HG03064 (cell line): ENCODE measurements at regions not wholly inside any gene's neighbourhood (a gene's known extent, or its start where the extent isn't known, plus 50 kb on each side); places are given as distances from the start of the nearest gene placed in this dataset.

ENCODE experiments used
- ATAC-seq: cut with Tn5 transposase; IDR thresholded peaks from one replicate; pipeline ENCODE4 v1.9.1; 2021; ENCODE audit warnings: low read depth; ENCODE audit not compliant: unreplicated experiment

DNA sequence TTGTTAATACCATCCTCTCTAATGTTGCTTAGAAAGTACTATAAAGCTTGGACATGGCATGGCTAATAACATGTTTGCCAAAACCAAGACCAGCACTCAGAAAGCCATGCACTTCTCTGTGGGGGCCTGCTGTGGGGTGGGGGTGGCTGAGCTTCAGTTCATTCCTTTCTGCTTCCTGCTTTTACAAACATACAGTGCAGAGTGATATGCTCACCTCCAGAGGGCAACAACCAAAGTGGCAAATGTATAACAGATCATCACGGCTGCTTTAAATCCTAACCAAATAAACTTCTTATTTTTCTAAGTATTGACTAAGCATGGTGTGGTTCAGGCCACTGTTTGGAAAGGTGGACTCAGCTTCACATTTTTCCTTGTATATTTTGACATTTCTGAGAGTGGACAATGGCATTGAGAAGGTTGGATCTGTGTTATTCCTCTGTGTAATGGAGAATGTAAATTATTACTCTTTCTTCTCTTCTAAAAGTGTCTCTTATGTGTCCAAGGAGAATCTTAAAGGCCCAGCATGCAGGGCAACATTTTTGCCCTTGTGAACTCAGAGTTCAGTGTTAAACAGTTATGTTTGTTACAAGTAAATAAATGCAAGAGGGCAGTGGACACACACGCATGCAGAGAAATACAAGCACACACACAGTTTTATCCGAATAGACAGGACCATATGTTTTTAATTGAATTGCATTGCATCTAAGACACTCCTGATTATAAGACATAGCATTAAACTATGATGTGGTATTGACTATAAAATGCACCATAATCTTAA lies 186.1 kb downstream of the HERPUD2 start:
- ATAC-seq = no peak

DNA sequence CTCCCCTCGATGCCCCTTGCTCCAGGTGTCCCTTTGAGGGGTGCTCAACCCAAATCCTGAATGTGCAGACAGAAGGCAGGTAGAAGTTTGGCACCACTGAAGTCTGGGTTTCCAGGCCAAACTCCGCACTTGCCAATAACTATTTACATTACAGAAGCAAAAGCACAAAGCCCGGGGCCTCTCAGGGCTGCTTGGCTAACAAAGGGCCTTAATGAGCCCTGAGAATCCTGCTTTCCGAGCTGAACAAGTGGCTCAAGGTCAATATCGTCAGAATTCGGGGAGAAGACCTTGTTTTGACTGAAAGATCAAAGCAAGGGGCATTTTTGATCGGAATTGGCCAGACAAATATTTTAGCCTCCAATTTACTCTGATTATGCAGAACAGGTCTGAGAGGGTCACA lies 189.9 kb downstream of the HERPUD2 start:
- ATAC-seq = no peak

DNA sequence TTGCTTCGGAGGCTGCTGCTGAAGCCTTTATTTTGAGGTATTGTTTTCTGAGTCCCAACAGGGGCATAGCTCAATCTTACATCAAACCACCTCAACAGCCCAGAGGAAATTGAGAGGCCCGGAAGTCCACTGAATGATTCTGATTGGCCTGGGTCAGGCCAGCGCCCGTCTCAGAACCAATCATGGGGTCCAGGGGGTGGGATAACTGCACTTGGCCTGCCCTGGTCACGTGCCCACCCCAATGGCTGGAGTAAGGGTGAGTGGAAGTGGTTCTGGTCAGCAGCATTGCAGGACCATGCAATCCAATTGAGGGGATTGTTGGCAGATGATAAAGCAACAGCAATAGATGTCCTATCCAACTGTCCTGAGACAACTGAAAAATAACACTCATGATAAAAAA lies 190.6 kb downstream of the HERPUD2 start:
- ATAC-seq = no peak

DNA sequence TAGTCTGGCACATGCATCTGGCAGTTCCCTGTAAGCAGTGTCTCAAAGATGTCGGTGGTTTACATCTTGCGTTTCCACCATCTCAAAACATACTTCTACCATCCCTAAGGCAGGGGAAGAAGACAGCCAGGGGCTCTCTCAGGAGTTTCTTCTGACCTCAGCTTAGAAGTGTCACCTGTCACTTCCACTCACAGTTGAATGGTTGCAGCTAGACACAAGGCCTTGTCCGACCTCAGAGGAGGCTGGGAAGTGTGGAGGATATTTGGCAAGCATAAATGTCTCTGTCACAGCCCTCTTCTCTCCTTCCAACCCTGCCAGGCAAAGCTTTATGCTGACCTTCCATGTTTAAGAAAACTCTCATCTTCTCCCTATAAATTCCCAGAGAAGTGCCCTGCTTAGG lies 193.3 kb downstream of the HERPUD2 start:
- no peak for ATAC-seq

DNA sequence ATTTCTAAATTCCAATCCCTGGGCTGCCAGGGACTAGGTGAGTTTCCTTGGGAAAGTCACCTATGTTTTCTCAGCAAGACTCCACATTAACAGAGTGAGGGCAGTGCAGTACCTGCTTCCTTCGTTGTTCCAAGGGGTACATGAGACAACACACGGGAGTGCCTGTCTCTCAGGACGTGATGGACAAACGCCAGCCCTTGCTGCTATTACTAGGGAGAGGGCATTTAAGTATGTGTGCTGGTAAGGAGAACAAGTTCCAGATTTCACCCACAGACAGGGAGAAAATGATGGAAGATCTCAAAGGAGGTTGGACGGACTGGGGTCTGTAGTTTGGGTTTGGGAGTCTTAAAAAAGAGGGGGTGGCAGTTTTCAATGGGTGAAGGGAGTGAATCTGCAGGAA lies 195.7 kb downstream of the HERPUD2 start:
- no peak for ATAC-seq

DNA sequence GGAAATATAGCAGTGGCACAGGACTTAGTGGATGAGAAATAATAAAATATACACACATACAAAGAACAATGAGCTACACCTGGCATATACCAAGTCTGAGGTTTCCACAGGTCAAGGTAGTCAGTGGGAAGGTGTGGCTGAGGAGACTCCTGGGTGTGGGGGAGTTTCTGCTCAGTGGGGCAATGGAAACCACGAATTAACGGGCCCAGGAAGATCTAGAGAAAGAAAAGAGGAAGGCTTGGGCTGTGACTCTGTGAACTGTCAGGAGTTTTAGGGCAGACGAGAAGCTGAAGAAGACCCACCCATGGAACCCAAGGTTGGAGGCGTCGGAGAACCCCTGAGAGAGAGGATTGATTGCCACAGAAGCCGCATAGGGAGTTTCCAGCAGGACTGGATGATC lies 196.5 kb downstream of the HERPUD2 start:
- no peak for ATAC-seq

DNA sequence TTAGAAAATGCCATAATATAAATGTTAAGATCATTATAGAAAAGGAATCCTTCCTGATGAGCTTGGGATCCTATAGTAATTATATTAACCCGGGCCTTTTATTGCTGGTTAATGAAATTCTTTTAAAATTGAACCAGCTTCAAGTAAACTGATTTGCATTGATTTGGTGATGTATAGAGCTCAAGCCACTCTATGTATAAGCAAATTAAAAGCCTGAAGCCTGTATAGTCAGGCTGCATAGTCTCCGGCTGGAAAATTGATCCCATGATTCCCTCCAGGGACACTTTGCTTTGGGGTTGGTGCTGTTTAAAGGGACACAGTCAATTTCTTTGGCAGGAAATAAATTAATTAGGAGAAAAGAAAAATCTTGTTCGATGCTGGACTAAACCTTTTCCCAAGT lies 199.1 kb downstream of the HERPUD2 start:
- no peak for ATAC-seq

DNA sequence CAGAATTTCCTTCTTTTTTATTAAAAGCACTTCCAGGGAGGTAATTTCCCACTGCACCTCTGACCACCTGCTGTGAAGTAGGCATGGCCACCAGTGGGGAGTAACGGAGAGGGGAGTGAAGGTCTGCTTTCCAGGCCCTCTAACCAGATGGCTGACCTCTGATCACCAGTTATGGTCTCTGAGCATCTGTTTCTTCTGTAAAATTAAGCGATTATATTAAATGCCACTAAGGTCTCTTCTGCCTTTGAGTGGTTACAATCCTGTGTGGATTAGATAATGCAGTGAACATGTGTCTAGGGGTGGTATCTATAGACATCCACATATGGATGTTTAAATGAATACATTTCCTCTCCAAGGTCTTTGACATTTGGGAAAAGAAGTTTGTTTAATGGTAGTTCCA lies 199.6 kb downstream of the HERPUD2 start:
- no peak for ATAC-seq

DNA sequence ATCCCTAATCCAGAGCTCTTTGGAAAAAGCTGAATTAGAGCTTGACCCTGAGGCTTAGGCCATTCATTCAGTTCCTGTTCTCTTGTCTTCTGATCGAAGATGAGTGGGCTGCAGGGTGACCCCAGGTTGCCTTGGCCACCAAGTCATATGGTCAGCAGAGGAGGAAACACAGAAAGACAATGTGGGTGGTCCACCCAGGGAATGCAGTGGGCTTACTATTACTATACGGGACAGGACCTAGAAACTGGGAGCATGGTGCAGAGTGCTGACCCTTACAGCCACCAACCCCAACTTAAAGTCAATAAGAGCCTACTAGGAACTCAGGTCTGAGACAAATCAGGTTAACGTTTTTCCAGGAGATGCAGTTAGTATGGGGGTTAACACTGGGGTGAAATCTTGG lies 200.5 kb downstream of the HERPUD2 start:
- ATAC-seq = no peak

DNA sequence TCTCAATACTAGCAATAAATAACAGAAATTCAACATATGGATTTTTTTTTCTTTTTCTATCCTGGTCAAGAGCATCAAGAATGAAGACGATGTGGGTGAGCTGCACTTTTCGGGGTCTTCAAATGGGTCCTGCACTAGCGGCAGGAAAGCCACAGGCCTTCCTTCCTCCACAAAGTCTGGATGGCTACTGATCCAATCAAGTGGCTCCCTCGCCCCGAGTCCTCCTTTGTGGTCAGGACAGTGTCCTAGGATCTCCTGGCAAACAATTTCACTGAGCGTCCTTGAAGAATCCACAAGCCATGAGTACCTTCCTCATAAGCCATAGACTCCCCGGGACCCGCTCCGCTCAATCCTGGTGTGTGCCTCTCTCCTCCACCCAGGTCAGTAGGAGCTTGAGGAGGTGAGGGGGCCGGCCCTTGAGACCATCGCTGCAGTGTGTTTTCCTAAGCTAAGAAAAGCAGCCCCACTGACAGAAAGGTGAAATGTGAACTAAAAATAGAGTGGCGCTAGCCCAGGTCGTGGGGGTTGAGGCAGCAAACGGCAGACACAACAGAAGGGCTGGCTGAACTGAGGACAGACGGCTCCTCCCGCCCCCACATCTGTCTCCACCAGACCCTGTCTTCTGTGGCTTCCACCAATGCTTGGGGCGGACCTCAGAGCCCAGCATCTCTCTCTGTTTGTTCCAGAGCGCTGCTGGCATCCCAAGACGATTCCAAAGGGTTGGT lies 202.3 kb downstream of the HERPUD2 start:
- ATAC-seq = no peak

DNA sequence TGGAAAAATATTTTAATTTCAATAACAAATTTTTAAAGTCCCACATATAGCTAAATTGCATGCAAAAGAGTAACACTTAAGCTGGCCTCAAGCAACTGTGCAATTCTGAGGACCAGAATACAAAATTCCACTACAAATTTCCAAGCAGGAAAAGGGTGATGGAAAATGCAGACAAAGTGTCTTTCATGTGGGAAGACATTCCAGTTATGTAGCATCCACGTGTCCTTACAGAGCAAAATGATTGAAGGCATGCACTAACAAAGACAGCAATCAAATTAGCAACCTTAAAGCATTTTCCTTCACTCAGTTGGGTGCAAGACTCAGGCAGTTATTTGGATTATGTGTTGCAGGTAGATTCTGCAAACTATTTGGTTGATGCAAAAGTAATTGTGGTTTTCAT lies 203.7 kb downstream of the HERPUD2 start:
- no peak for ATAC-seq

DNA sequence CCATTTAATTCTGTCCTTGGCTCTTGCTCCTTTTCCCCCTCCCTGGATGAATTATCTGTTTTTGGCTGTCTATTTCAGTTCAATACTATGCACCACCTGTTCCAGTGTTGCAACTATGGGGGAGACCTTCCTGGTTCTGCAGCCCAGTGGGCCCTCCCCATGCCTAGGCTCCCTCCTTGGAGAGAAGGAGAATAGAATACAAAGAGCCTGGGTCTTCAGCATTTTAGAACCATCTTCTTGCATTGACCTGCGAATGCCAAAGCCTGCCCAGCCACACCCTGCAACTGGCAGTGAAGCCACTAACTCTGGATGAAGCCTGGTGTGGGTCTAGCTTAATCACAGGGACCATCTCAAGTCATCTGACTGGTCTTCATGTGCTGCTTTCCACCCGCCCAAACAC lies 207.1 kb downstream of the HERPUD2 start:
- ATAC-seq = no peak

DNA sequence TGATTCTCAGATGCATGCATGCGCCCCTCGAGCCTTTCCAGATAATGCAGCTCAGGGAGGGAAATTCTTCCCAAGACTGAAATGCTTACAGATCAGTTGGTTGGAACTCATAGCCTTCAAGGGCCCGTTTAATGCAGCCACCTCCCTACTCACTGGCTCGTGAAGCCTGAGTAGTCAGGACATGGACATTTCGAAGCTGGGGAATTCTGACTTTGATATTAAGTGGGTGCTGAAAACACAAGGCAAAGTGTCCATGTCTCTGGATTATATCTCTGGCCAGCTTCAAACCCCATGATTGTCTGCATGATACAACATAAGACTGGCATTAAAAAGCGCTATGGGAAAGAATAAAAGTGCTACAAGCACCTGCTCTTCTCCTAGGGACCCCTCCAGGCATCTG lies 207.5 kb downstream of the HERPUD2 start:
- ATAC-seq = no peak

DNA sequence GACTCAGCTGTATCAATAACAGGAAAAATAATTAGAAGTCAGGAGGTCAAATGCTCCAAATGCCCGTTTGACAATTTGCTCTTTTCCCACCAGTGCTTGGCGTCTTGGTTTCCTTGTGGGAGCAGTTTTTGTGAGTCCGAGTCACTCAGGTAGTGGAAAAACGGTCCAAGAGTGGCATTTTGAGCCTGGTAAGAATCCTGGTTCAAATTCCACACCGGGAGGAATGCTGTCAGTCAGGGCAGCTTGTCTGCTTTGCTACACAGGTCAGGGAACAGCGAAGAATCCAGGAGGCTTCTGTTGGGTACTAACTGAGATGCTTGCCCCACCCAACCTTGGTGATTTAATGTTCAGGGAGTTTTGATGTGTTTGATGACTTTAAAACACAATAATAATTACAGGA lies 209.5 kb downstream of the HERPUD2 start:
- no peak for ATAC-seq

DNA sequence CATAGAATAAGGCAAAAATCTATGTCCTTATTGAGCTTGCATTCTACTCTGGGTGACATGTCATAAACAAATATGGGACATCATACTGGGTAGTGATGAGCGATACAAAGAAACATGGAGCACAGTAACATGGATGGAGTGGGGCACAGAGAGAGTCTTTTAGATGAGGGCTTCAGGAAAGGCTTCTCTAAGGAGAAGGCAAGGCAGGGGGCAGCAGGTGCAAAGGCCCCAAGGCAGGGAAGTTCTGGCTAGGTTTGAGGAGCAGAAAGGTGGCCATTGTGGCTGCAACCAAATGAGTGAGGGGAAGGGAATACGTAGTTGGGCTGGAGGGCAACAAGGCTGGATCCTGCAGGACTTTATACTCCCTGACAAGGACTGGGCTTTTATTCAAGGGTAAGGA lies 211.4 kb downstream of the HERPUD2 start:
- ATAC-seq = no peak

DNA sequence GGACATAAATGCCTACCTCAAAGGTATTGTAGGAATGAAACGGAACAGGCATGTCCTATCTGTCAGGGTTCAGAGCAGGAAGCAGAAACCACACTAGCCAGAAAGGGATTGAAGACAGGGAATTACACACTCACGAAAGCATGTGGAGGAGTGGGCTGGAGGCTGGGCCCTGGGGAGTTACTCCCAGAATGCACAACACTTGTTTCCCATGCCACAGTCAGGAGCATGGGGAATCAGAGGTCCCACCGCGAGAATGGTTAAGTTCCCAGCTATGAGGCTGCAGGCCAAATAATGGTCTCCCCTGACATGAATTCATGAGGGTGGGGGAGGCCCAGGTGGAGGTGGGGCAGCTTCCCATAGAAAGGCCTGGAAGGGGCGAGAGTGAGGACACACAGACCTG lies 212.7 kb downstream of the HERPUD2 start:
- no peak for ATAC-seq

DNA sequence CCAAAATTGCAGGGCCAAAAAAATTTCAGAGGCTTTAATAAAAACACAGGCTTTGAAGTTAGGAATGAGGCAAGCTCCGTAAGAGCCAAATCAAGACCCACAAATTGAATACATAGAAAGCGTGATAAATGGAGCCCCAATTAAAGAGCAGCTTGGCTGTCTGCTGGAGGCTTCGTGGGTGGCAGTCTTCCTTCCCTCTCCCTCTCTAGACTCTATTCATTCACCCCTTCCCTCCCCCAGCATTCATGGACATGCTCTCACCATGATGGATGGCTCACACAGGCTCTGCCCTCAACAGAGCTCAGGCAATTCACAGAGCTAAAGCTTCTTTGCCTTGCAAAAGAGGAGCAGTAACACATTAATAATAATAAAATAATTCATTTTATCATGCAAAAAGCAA lies 214.1 kb downstream of the HERPUD2 start:
- no peak for ATAC-seq

DNA sequence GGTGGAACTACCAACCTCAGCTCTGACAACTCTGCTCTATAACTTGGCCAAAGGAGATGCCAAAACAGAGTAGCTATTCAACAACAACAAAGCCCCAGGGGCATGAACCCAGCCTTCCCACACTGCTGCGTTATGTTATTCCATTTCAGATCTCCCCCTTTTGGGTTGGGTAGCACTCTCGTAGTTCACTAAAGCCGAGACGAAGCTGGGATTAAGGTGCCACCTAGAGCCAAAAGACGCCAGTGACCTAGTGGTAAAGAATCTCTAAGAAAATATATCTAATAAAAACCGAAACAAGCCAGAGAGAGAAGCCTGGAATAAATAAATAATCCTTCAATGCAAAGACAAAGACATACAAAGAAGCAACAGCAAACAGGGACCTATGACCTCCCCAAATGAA lies 217.3 kb downstream of the HERPUD2 start:
- no peak for ATAC-seq

DNA sequence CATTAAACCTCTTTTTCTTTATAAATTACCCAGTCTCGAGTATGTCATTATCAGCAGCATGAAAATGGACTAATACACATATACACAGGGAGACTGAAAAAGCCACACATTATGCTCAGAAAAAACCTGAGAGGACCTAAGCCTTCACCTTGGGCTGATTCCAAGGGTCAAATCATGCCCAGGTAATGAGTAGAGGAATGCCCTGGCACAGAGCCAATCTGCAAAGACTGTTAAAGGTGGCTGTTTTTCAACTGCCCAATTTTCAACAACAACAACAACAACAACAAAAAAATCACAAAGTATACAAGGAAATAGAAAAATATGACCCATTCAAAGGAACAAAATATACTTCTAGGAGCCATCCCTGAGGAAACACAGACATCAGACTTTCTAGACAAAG lies 220.2 kb upstream of the TBX20 start:
- ATAC-seq = no peak

DNA sequence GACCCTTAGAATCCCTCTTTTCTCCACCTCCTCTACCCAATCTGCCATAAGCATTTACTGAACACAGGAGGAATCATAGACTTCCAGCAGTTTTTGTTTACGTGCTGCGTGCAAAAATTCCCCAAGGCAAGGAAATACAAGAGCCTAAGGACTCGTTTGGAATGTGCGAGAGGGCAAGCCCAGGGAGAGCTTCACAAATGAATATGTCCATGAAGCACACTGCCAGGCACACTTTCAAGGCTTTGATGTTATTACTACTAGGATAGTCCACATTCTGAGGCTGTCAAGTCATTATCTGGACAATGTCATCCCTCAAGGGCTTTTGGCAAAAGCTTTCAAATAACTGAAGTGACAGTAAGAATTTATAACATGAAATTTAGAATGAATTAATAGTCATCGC lies 214.7 kb upstream of the TBX20 start:
- ATAC-seq = no peak

DNA sequence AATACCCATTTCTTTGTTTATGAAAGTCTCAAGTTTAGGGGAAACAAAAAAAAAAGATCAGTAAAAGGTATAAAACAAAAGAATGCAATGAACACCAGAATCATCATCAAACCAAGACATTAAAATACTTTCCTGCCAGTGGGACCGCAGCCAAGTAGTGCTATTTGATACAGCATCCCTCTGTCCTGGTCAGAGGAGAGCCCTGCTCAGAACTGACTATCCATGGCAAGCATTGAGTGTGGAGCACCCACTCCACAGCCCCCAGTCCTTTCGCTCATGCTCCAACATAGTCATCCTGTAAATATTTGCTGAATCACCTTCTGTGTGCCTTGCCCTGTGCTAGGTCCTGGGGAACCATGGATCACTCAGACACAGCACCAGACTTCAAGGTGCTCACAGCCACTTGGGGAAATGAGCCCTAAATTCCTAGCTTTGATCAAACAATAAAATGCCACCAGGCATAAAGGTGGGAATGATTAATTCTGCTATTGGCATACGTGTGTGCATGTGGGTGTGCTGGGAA lies 213.6 kb upstream of the TBX20 start:
- ATAC-seq = no peak

DNA sequence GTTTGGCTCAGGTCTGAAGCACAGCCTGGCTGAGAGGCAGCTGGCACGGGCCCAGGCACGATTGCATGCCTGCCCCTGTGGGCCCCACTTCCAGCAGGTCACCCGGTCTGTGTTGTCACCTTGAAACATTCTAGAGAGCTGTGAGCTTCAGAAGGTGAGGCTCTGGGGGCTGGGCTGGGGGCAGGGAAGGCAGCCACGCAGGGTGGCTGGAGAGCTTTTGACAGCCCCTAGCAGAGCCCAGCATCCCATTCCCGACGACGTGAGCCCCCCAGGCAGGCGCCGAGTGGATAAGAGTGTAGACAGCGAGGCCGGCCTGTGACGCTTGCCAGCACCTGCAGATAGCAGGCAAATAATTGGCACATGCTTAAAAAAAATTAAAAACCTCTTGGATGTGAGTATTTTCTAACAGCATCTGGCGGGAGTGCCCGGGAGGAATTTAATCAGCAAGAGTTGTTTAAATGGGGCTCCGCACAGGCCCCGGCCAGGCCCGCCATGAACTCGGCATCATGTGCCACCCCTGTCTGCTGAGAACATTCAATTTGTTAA lies 212.0 kb upstream of the TBX20 start:
- no peak for ATAC-seq
